GM23338 (cell line): ENCODE measurements at regions not wholly inside any gene's neighbourhood (a gene's known extent, or its start where the extent isn't known, plus 50 kb on each side); places are given as distances from the start of the nearest gene placed in this dataset.

ENCODE experiments used
- ATAC-seq: fragments of 200-7000 bp; cut with Tn5 transposase; 3 replicates; pipeline ENCODE4 v1.9.1; 2020
- DNase-seq: peaks from one replicate; pipeline ENCODE4 v3.0.0-alpha.2; 2015; ENCODE audit warnings: low spot score
- H2AFZ ChIP-seq: fragments of 200-600 bp; sonication (generic); 2 replicates; pipeline ENCODE4 v1.8.0; 2016; ENCODE audit warnings: antibody characterized with exemption, mild to moderate bottlenecking, moderate library complexity
- H3F3A ChIP-seq: fragments of 200-600 bp; sonication (generic); replicated peaks from 2 replicates; pipeline ENCODE4 v1.8.0; 2017; ENCODE audit warnings: antibody characterized with exemption, mixed run types, low read depth
- H3K27ac ChIP-seq: fragments of 200-600 bp; sonication (generic); 2 replicates; pipeline ENCODE4 v1.6.1; 2016; ENCODE audit warnings: low read depth
- H3K27me3 ChIP-seq: fragments of 200-600 bp; sonication (generic); 2 replicates; pipeline ENCODE4 v1.8.0; 2016; ENCODE audit warnings: mild to moderate bottlenecking, mixed run types, moderate library complexity; ENCODE audit not compliant: insufficient read depth
- H3K36me3 ChIP-seq: fragments of 200-600 bp; sonication (generic); 2 replicates; pipeline ENCODE4 v1.8.0; 2016; ENCODE audit warnings: mild to moderate bottlenecking; ENCODE audit not compliant: insufficient read depth
- H3K4me1 ChIP-seq: fragments of 200-600 bp; sonication (generic); 2 replicates; pipeline ENCODE4 v1.8.0; 2016; ENCODE audit warnings: mild to moderate bottlenecking, moderate library complexity; ENCODE audit not compliant: insufficient read depth
- H3K4me2 ChIP-seq: fragments of 200-600 bp; sonication (generic); 2 replicates; pipeline ENCODE4 v1.7.1; 2017; ENCODE audit warnings: mixed run types
- H3K4me3 ChIP-seq: fragments of 200-600 bp; sonication (generic); 2 replicates; pipeline ENCODE4 v1.6.1; 2016; ENCODE audit warnings: mixed run types
- H3K79me2 ChIP-seq: fragments of 200-600 bp; sonication (generic); replicated peaks from 2 replicates; pipeline ENCODE4 v1.8.0; 2017; ENCODE audit warnings: mild to moderate bottlenecking; ENCODE audit not compliant: insufficient read depth
- H3K9me2 ChIP-seq: fragments of 200-600 bp; sonication (generic); 2 replicates; pipeline ENCODE4 v1.8.0; 2017; ENCODE audit not compliant: insufficient read depth
- H4K20me1 ChIP-seq: fragments of 200-600 bp; sonication (generic); replicated peaks from 2 replicates; pipeline ENCODE4 v1.8.0; 2017; ENCODE audit warnings: mild to moderate bottlenecking; ENCODE audit not compliant: insufficient read depth
- H3K27ac Mint-ChIP-seq: 2 replicates; pipeline ENCODE4 v1.8.0; 2020; ENCODE audit warnings: inconsistent platforms, mild to moderate bottlenecking, moderate library complexity, mixed read lengths
- H3K27me3 Mint-ChIP-seq: 3 replicates; pipeline ENCODE4 v1.8.0; 2022; ENCODE audit warnings: low read depth, mild to moderate bottlenecking, moderate library complexity, mixed read lengths, inconsistent platforms; ENCODE audit not compliant: insufficient read depth, poor library complexity
- H3K36me3 Mint-ChIP-seq: 3 replicates; pipeline ENCODE4 v1.8.0; 2021; ENCODE audit warnings: low read depth, mild to moderate bottlenecking, inconsistent platforms, moderate library complexity, mixed read lengths
- H3K4me1 Mint-ChIP-seq: 3 replicates; pipeline ENCODE4 v1.8.0; 2020; ENCODE audit warnings: mild to moderate bottlenecking, inconsistent platforms, mixed read lengths
- H3K4me3 Mint-ChIP-seq: 3 replicates; pipeline ENCODE4 v1.8.0; 2021; ENCODE audit warnings: moderate library complexity, mild to moderate bottlenecking, inconsistent platforms, mixed read lengths
- H3K9me3 Mint-ChIP-seq: 3 replicates; pipeline ENCODE4 v1.8.0; 2020; ENCODE audit warnings: moderate library complexity, mild to moderate bottlenecking, inconsistent platforms, mixed read lengths
- CREB1 ChIP-seq: fragments of 250-450 bp; sonication (Bioruptor Pico); IDR thresholded peaks from 2 replicates; pipeline ENCODE4 v1.5.0; 2020; ENCODE audit warnings: low read depth, mild to moderate bottlenecking, moderate library complexity
- CTCF ChIP-seq, 2 experiments: fragments of 200-600 bp in 1 of 2; sonication (generic) in 1 of 2; conservative IDR thresholded peaks; 2 replicates each; pipeline versions ENCODE4 v1.5.1 to v1.6.1; 2016 to 2017; ENCODE audit warnings: antibody characterized with exemption in 2 of 2, low read depth in 2 of 2, mild to moderate bottlenecking in 2 of 2, moderate library complexity in 1 of 2
- ETS1 ChIP-seq: IDR thresholded peaks from 2 replicates; pipeline ENCODE4 v1.6.1; 2016; ENCODE audit warnings: antibody characterized with exemption
- EZH2 ChIP-seq: fragments of 200-600 bp; sonication (generic); IDR thresholded peaks from one replicate; pipeline ENCODE4 v1.8.0; 2017; ENCODE audit warnings: antibody characterized with exemption, mild to moderate bottlenecking, low read depth; ENCODE audit not compliant: unreplicated experiment
- EZH2phosphoT487 ChIP-seq: fragments of 200-600 bp; sonication (generic); IDR thresholded peaks from one replicate; pipeline ENCODE4 v1.8.1; 2018; ENCODE audit warnings: antibody characterized with exemption; ENCODE audit not compliant: unreplicated experiment
- JUNB ChIP-seq: IDR thresholded peaks from one replicate; pipeline ENCODE4 v1.6.1; 2016; ENCODE audit warnings: antibody characterized with exemption; ENCODE audit not compliant: unreplicated experiment
- NANOG ChIP-seq: IDR thresholded peaks from 2 replicates; pipeline ENCODE4 v1.6.1; 2016; ENCODE audit warnings: antibody characterized with exemption, borderline replicate concordance
- POLR2AphosphoS5 ChIP-seq: IDR thresholded peaks from 2 replicates; pipeline ENCODE4 v1.6.1; 2016; ENCODE audit warnings: antibody characterized with exemption, low read depth
- REST ChIP-seq: IDR thresholded peaks from one replicate; pipeline ENCODE4 v1.6.1; 2018; ENCODE audit warnings: antibody characterized with exemption; ENCODE audit not compliant: unreplicated experiment
- STAT1 ChIP-seq: IDR thresholded peaks from one replicate; pipeline ENCODE4 v1.6.1; 2016; ENCODE audit warnings: antibody characterized with exemption; ENCODE audit not compliant: unreplicated experiment
- ZNF114 ChIP-seq: fragments of 250-450 bp; sonication (Bioruptor Pico); IDR thresholded peaks from 2 replicates; pipeline ENCODE4 v1.5.0; 2020; ENCODE audit warnings: mild to moderate bottlenecking, moderate library complexity
- ZNF331 ChIP-seq: fragments of 250-450 bp; sonication (Bioruptor Pico); IDR thresholded peaks from 2 replicates; pipeline ENCODE4 v1.5.0; 2020; ENCODE audit warnings: low read depth, mild to moderate bottlenecking, moderate library complexity
- ZNF462 ChIP-seq: fragments of 250-450 bp; sonication (Bioruptor Pico); IDR thresholded peaks from 2 replicates; pipeline ENCODE4 v1.5.0; 2020; ENCODE audit warnings: mild to moderate bottlenecking, moderate library complexity

GRCh38 chr2:101617796-101618195 lies 79.7 kb upstream of the MAP4K4 start:
- Mint-ChIP-seq H3K27me3 (peaks cover 6% of the 10 kb centered on the region), H3K9me3 (no peaks in the 10 kb centered on the region), H3K4me3 (no peak overlapping the region), H3K27ac (no peak overlapping the region), H3K4me1 (peaks cover 22% of the 10 kb centered on the region), H3K36me3 (no peaks in the 10 kb centered on the region)
- Histone ChIP-seq H2AFZ (peak overlapping the region; percentile 85), H3K4me3 (no peak overlapping the region), H3K36me3 (no peaks in the 10 kb centered on the region), H3K4me1 (no peaks in the 10 kb centered on the region; the same call in 1 of the 2 replicates), H3F3A (no peaks in the 10 kb centered on the region), H3K4me2 (no peak overlapping the region), H3K79me2 (no peaks in the 10 kb centered on the region), H4K20me1 (no peaks in the 10 kb centered on the region), H3K27me3 (no peaks in the 10 kb centered on the region), H3K9me2 (no peaks in the 10 kb centered on the region), H3K27ac (no peak overlapping the region)
- TF ChIP-seq JUNB (no peak), ZNF114 (CRISPR knock-in tag) (no peak), REST (no peak), EZH2 (no peak), NANOG (no peak), ZNF331 (CRISPR knock-in tag) (no peak), CTCF (conservative IDR thresholded peaks at IDR 0.05; ENCODE audit: low read depth in 2 of 2) (no peak), CREB1 (no peak), ETS1 (no peak), STAT1 (no peak), POLR2AphosphoS5 (no peak), ZNF462 (CRISPR knock-in tag) (no peak), EZH2phosphoT487 (no peak)
- DNase-seq, result no peak
- peak; percentile 58 for ATAC-seq
